ENCODE measurements at regions not wholly inside any gene's neighbourhood (a gene's known extent, or its start where the extent isn't known, plus 50 kb on each side); places are given as distances from the start of the nearest gene placed in this dataset.

- ChIA-PET POLR2A (ENCODE audit: low non-redundant PET) (no interaction called here), CTCF (interaction anchor here (1.2 kb wide), 1 partner anchor 103 kb away, joined by 8 read pairs; the partner anchor contains the start of gene FGF18)
- TF ChIP-seq CTCF (conservative IDR thresholded peaks at IDR 0.05; ENCODE audit: low read depth): no peak
- DNase-seq (ENCODE audit: low spot score): peak; percentile 73
- peak overlapping the region; percentile 97 for H3K27ac ChIP-seq
Observed at GRCh38 chr5:171521679-171522078, 102.2 kb downstream of the FGF18 start.

- ChIA-PET POLR2A (ENCODE audit: low non-redundant PET) (no interaction called here), CTCF (interaction anchor here (1.2 kb wide), 1 partner anchor 11 kb away, joined by 3 read pairs; no protein-coding TSS in a partner anchor)
- DNase-seq (ENCODE audit: low spot score): no peak
- H3K27ac ChIP-seq: no peak overlapping the region
- no peak for TF ChIP-seq CTCF (conservative IDR thresholded peaks at IDR 0.05; ENCODE audit: low read depth)
Observed at GRCh38 chr5:171523781-171524180, 104.3 kb downstream of the FGF18 start.

GRCh38 chr5:171524466-171524865, 105.0 kb downstream of the FGF18 start:
- DNase-seq (ENCODE audit: low spot score): no peak
- ChIA-PET POLR2A (ENCODE audit: low non-redundant PET) (no interaction called here), CTCF (interaction anchor here (1.2 kb wide), 1 partner anchor 12 kb away, joined by 3 read pairs; no protein-coding TSS in a partner anchor)
- no peak for TF ChIP-seq CTCF (conservative IDR thresholded peaks at IDR 0.05; ENCODE audit: low read depth)
- H3K27ac ChIP-seq: no peak overlapping the region

- no peak overlapping the region for H3K27ac ChIP-seq
- DNase-seq (ENCODE audit: low spot score): no peak
- POLR2A ChIA-PET (ENCODE audit: low non-redundant PET): no interaction called here
- no peak for TF ChIP-seq CTCF (conservative IDR thresholded peaks at IDR 0.05; ENCODE audit: low read depth)
- CTCF ChIA-PET: no interaction called here
Observed at GRCh38 chr5:171525085-171525484, 105.6 kb downstream of the FGF18 start.

GRCh38 chr5:171528036-171528435, 108.6 kb downstream of the FGF18 start:
- H3K27ac ChIP-seq: no peak overlapping the region
- CTCF ChIA-PET: no interaction called here
- POLR2A ChIA-PET (ENCODE audit: low non-redundant PET): no interaction called here
- no peak for DNase-seq (ENCODE audit: low spot score)
- no peak for TF ChIP-seq CTCF (conservative IDR thresholded peaks at IDR 0.05; ENCODE audit: low read depth)

GRCh38 chr5:171528865-171529614, 109.6 kb downstream of the FGF18 start:
- no peak for DNase-seq (ENCODE audit: low spot score)
- CTCF ChIA-PET: interaction anchor here (0.5 to 0.6 kb wide), 2 partner anchors 21 to 696 kb away, joined by 3 read pairs; no protein-coding TSS in a partner anchor
- no peak for TF ChIP-seq CTCF (conservative IDR thresholded peaks at IDR 0.05; ENCODE audit: low read depth)
- H3K27ac ChIP-seq: no peak overlapping the region
- POLR2A ChIA-PET (ENCODE audit: low non-redundant PET): no interaction called here
